ENCODE measurements at regions not wholly inside any gene's neighbourhood (a gene's known extent, or its start where the extent isn't known, plus 50 kb on each side); places are given as distances from the start of the nearest gene placed in this dataset.

GRCh38 chr1:239253032-239253431 lies 133.3 kb upstream of the CHRM3 start:
- intact Hi-C loops (cut with DNase I), result no loop called here
- H3K27me3 ChIP-seq, result no peaks in the 10 kb centered on the region
- no peak for TF ChIP-seq POLR2A (IDR thresholded peaks at IDR 0.05)
- TF ChIP-seq CTCF (IDR thresholded peaks at IDR 0.05), result no peak
- DNase-seq, result no peak
- 35 to 54% (median 43%) methylated on average over 3 of the region's 3 CpGs for WGBS, 4 donors
- H3K4me3 ChIP-seq, result no peak overlapping the region
- H3K9me3 ChIP-seq (replicated peaks in 1 of 3), result no peaks in the 10 kb centered on the region
- no peaks in the 10 kb centered on the region for H3K36me3 ChIP-seq (replicated peaks in 1 of 2)
- no peaks in the 10 kb centered on the region for H3K4me1 ChIP-seq (replicated peaks in 1 of 2)
- H3K27ac ChIP-seq, result no peak overlapping the region

- no peak for DNase-seq
- no peaks in the 10 kb centered on the region for H3K36me3 ChIP-seq (replicated peaks in 1 of 2)
- TF ChIP-seq POLR2A (IDR thresholded peaks at IDR 0.05) (no peak), CTCF (IDR thresholded peaks at IDR 0.05) (no peak)
- intact Hi-C loops (cut with DNase I), result no loop called here
- H3K4me3 ChIP-seq, result no peak overlapping the region
- H3K27me3 ChIP-seq, result no peaks in the 10 kb centered on the region
- H3K4me1 ChIP-seq (replicated peaks in 1 of 2), result no peaks in the 10 kb centered on the region
- H3K27ac ChIP-seq, result no peak overlapping the region
- no peaks in the 10 kb centered on the region for H3K9me3 ChIP-seq (replicated peaks in 1 of 3)
- WGBS, 4 donors, result 74 to 82% (median 80%) methylated on average over 5 of the region's 5 CpGs
Observed at GRCh38 chr1:239250353-239251035, 135.9 kb upstream of the CHRM3 start.

DNA sequence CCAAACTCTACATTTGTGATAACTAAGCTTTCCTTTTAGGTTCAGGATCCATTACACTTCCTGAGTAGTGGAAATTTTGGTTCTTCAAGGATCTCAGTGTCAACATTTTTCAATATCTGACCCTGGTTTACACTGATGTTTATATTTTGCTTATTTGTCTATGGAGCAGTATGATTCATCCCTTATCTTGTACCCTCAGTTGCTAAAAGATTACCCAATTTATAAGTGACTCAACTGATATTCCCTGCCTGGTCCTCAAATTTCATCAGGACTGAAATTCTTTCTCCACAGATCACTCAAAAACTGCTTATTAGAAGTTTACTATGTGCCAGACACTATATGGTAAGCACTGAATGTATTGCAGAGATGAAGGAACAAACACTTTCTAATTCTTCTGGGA lies 139.1 kb upstream of the CHRM3 start:
- no peak overlapping the region for H3K4me3 ChIP-seq
- no peak overlapping the region for H3K27ac ChIP-seq
- H3K9me3 ChIP-seq (replicated peaks in 1 of 3), result no peaks in the 10 kb centered on the region
- TF ChIP-seq POLR2A (IDR thresholded peaks at IDR 0.05), result no peak
- TF ChIP-seq CTCF (IDR thresholded peaks at IDR 0.05), result no peak
- H3K27me3 ChIP-seq, result no peaks in the 10 kb centered on the region
- no peak for DNase-seq
- intact Hi-C loops (cut with DNase I), result no loop called here
- no peaks in the 10 kb centered on the region for H3K36me3 ChIP-seq (replicated peaks in 1 of 2)
- H3K4me1 ChIP-seq (replicated peaks in 1 of 2), result no peaks in the 10 kb centered on the region

GRCh38 chr1:239244084-239244483 lies 142.3 kb upstream of the CHRM3 start:
- H3K27ac ChIP-seq, result no peak overlapping the region
- no peak overlapping the region for H3K4me3 ChIP-seq
- 84 to 97% (median 90%) methylated on average over 2 of the region's 2 CpGs for WGBS, 4 donors
- DNase-seq, result no peak
- no peaks in the 10 kb centered on the region for H3K27me3 ChIP-seq
- H3K36me3 ChIP-seq (replicated peaks in 1 of 2), result no peaks in the 10 kb centered on the region
- no peaks in the 10 kb centered on the region for H3K9me3 ChIP-seq (replicated peaks in 1 of 3)
- no peaks in the 10 kb centered on the region for H3K4me1 ChIP-seq (replicated peaks in 1 of 2)
- intact Hi-C loops (cut with DNase I), result no loop called here
- TF ChIP-seq CTCF (IDR thresholded peaks at IDR 0.05), result no peak
- TF ChIP-seq POLR2A (IDR thresholded peaks at IDR 0.05), result no peak

Data from adrenal gland (tissue), 9 donors.